BLaER1 treated with 17β-estradiol and CSF1 and Interleukin-3, amounts not matched to agents 10 nM and 100 nM (cell line): ENCODE measurements at regions not wholly inside any gene's neighbourhood (a gene's known extent, or its start where the extent isn't known, plus 50 kb on each side); places are given as distances from the start of the nearest gene placed in this dataset.
A peak's percentile ranks its signal among the peaks of the same experiment; 100 is the strongest.

Source experiments
- H3K27ac ChIP-seq, 11 experiments: shearing (Covaris generic); formaldehyde crosslinking; 2 replicates each; pipeline ENCODE4 v1.8.1; 2022
- H3K27me3 ChIP-seq, 11 experiments: shearing (Covaris generic); formaldehyde crosslinking; 2 replicates each; pipeline ENCODE4 v1.8.1; 2022
- H3K36me3 ChIP-seq, 11 experiments: shearing (Covaris generic); formaldehyde crosslinking; 2 replicates each; pipeline ENCODE4 v1.8.1; 2022
- H3K4me1 ChIP-seq, 10 experiments: shearing (Covaris generic); formaldehyde crosslinking; 2 replicates each; pipeline ENCODE4 v1.8.1; 2022
- H3K4me2 ChIP-seq, 11 experiments: shearing (Covaris generic); formaldehyde crosslinking; 2 replicates each; pipeline ENCODE4 v1.8.1; 2022
- H3K4me3 ChIP-seq, 10 experiments: shearing (Covaris generic); formaldehyde crosslinking; 2 replicates each; pipeline ENCODE4 v1.8.1; 2022
- H3K9ac ChIP-seq, 11 experiments: shearing (Covaris generic); formaldehyde crosslinking; 2 replicates each; pipeline ENCODE4 v1.8.1; 2022
- H3K9me3 ChIP-seq, 11 experiments: shearing (Covaris generic); formaldehyde crosslinking; replicated peaks in 1 of 11; 2 replicates each; pipeline ENCODE4 v1.8.1; 2022
- H4K20me1 ChIP-seq, 11 experiments: shearing (Covaris generic); formaldehyde crosslinking; 2 replicates each; pipeline ENCODE4 v1.8.1; 2022
- Cebpa-rat ChIP-seq, 11 experiments: shearing (Covaris generic); IDR thresholded peaks; 2 replicates each; pipeline ENCODE4 v1.8.1; 2022

DNA sequence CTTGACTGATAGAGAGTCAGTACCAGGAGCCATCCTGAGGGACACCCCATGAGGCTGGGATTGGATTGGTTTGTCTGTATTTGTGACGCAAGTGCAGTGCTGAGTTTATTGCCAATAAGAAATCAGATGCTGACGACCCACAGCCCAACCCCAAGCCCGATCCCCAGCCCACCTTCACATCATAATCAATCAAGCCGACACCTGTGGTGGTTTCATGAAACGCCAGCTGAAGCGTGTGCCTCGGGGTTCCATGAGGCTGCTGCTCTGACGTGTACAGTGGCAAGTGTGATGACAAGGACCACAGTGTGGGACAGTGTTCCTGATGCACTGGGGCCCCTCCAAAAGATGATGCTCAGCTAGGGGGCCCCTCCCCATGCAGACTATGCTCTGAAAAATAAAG, 62.1 kb upstream of the C14orf180 start:
- no peaks in the 10 kb centered on the region for H4K20me1 ChIP-seq
- no peak overlapping the region for H3K4me3 ChIP-seq
- H3K27me3 ChIP-seq, result peaks cover 0 to 14% (median 9%) of the 10 kb centered on the region in 11 experiments; a peak in 12 of 22 replicates

DNA sequence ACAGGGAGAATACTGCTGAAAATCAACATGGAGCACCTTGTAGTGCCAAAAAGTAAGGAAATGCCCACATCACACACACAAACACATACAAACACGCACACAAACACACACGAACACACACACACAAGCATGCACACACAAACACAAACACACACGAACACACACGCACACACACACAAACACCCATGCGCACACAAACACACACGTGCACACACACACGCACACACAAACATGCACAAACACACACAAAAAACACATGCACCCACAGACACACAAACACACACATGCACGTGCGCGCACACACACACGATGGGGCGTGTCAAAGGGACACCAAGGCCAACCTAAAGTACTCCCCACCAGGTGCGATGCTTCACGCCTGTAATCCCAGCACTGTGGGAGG, 61.7 kb upstream of the C14orf180 start:
- Histone ChIP-seq H3K9me3 (peaks cover 7 to 23% (median 15%) of the 10 kb centered on the region in 11 experiments; a peak in 18 of 22 replicates), H3K9ac (no peak overlapping the region), H3K36me3 (no peaks in the 10 kb centered on the region), H3K4me3 (no peak overlapping the region), H4K20me1 (no peaks in the 10 kb centered on the region), H3K4me1 (peaks cover 0 to 38% (median 19%) of the 10 kb centered on the region in 10 experiments; a peak in 15 of 20 replicates), H3K4me2 (no peak overlapping the region), H3K27me3 (peaks cover 0 to 10% (median 8%) of the 10 kb centered on the region in 11 experiments; a peak in 11 of 22 replicates), H3K27ac (no peak overlapping the region)
- TF ChIP-seq Cebpa-rat (IDR thresholded peaks at IDR 0.05), result no peak

More for the DNA sequence above, 62.1 kb upstream of the C14orf180 start:
- no peak for TF ChIP-seq Cebpa-rat (IDR thresholded peaks at IDR 0.05)
- no peak overlapping the region for H3K27ac ChIP-seq
- H3K4me2 ChIP-seq, result no peak overlapping the region
- H3K9ac ChIP-seq, result no peak overlapping the region
- peaks cover 0 to 38% (median 19%) of the 10 kb centered on the region in 10 experiments; a peak in 15 of 20 replicates for H3K4me1 ChIP-seq
- H3K9me3 ChIP-seq, result peaks cover 7 to 23% (median 15%) of the 10 kb centered on the region in 11 experiments; a peak in 18 of 22 replicates
- no peaks in the 10 kb centered on the region for H3K36me3 ChIP-seq

DNA sequence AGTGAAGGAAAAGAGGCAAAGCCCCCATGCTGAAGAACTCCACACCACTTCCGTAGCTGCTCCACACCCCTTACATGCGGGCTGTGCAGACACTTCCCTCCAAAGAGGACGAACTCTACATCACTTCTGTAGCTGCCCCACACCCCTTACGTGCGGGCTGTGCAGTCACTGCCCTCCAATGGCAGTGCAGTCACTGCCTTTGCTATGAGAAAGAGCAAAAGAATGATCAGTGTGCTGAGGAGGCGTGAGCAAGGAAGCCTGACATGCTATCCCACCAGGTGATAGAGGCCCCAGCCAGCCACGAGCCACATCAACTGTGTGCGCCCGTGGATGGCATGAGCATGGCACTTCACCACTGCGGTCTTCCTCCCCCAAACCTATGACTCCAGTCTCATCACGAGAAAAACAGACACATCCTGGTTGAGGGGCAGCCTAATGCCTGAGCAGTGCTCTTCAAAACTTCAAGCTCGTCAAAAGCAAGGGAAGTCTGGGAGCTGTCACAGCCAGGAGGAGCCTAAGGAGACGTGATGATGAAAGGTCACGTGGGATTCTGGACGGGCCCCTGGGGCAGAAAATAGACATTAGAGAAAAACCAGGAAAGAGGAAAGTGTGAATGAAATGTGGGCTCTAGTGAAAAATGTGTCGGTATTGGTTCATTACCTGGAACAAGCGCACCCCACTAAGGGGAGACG, 60.8 kb upstream of the C14orf180 start:
- peak overlapping the region in 1 of 11 experiments; percentile 24; a peak in 1 of 22 replicates for H3K4me2 ChIP-seq
- peaks cover 0 to 30% (median 11%) of the 10 kb centered on the region in 10 experiments; a peak in 12 of 20 replicates for H3K4me1 ChIP-seq
- H3K9me3 ChIP-seq, result peaks cover 13 to 30% (median 21%) of the 10 kb centered on the region in 11 experiments
- no peak overlapping the region for H3K9ac ChIP-seq
- H3K36me3 ChIP-seq, result no peaks in the 10 kb centered on the region
- no peaks in the 10 kb centered on the region for H4K20me1 ChIP-seq
- H3K27me3 ChIP-seq, result peaks cover 0 to under 1% (median 0%) of the 10 kb centered on the region in 11 experiments; a peak in 1 of 22 replicates
- H3K4me3 ChIP-seq, result no peak overlapping the region
- no peak overlapping the region for H3K27ac ChIP-seq
- TF ChIP-seq Cebpa-rat (IDR thresholded peaks at IDR 0.05), result no peak

DNA sequence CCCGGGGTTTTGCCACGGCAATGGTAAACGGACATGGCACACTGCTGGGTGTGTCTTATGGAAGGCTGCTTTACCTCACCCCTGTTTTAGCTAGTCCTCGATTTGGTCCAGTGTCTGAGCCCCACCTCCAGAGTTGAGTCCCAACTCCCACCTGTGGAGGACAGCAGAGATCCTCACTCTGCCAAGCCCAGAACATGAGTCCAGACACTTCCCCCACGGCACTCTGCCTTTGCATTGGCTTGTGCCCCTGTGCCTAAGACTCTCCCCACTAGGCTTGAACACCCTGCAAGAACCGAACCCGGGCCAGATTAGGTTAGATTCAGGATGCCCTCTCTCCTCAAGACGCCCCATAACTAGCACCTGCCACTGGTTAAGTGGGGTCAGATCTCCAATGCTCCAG, 59.8 kb upstream of the C14orf180 start:
- no peak for TF ChIP-seq Cebpa-rat (IDR thresholded peaks at IDR 0.05)
- Histone ChIP-seq H3K4me3 (no peak overlapping the region), H4K20me1 (no peaks in the 10 kb centered on the region), H3K27ac (no peak overlapping the region), H3K9ac (no peak overlapping the region), H3K9me3 (peaks cover 22 to 39% (median 30%) of the 10 kb centered on the region in 11 experiments), H3K4me2 (no peak overlapping the region), H3K27me3 (no peaks in the 10 kb centered on the region), H3K4me1 (peaks cover 0 to 24% (median 11%) of the 10 kb centered on the region in 10 experiments; a peak in 12 of 20 replicates), H3K36me3 (no peaks in the 10 kb centered on the region; a peak in 1 of 22 replicates)

DNA sequence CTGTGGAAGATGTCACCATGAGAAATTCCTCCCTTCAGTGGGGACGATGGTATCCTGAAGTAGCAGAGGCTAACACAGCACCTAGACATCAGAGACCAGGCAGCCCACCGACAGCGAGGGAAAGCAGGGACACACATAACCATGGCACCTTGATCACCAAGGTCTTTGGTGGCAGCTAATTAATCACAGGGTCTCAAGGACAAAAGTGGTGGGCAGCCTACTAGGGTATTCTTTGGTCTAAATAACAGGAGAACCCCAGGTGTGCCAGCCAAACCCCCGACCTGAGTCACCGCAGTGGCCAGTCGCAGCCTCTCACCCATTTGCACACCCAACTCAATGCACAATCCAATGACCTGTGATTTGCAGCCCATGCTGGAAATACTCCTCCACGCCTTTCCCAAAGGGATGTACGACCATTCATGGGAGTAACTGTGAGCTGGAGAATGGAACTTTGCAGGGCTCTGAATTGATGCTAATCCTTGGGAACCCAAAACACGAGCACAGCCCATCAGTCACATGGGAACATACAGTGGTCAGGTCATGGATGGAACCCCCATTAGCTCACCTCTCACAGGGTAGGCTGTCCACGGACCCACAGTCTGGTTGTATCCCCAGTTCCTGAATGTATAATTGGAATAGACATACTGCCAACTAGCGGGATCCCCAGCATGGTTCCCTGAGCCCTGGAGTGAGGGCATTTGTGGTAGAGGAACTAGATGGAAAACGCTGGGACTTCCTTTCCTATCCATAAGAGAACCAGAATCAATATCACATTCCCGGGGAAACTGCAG, 58.7 kb upstream of the C14orf180 start:
- Histone ChIP-seq H3K4me3 (no peak overlapping the region), H3K36me3 (no peaks in the 10 kb centered on the region; a peak in 2 of 22 replicates), H3K4me1 (peaks cover 0 to 23% (median 11%) of the 10 kb centered on the region in 10 experiments; a peak in 12 of 20 replicates), H3K9ac (no peak overlapping the region), H3K9me3 (peaks cover 33 to 50% (median 41%) of the 10 kb centered on the region in 11 experiments), H3K4me2 (no peak overlapping the region), H3K27ac (no peak overlapping the region), H3K27me3 (no peaks in the 10 kb centered on the region), H4K20me1 (no peaks in the 10 kb centered on the region)
- no peak for TF ChIP-seq Cebpa-rat (IDR thresholded peaks at IDR 0.05)

DNA sequence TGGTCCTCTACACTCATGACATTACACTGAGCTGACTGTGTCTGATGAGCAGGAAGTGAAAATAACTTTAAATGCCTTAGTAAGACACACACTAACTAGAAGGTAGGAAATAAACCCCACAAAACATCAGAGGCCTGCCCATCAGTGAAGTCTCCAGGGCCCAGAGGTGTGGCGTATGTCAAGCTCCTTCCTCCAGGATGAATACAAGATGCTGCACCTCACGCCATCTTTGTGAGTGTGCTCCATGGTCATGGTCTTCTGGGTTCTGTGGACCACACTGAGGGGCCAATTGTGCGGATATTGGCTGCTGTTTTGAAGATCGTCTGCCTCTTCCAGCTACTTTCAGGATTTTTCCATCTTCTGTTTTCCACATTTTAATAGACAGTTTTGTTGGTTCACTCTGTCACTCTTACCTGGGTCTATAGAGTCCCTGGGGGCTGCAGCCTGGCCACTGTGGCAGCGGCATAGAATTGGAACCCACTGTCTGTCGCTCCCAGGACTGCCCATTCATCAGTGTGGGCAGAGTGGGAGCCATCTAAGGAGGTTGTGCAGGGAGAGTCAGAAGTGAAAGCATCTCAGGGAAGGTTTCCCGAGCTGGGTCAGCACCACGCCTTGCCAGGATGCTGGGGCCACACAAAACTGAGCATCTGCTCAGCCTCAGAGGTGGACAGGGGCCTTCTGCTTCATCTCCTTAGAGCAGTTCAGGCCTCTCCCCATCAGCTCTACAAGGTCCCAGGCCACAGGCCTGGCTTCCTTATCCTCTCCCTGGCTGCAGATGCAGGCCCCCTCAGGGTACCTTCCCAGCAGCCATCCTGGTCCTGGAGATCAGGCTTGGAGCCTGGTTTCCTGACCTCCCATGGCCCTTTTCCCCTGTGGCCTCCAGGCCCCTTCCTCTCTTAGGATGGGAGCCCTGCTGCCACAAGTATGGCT, 57.5 kb upstream of the C14orf180 start:
- Histone ChIP-seq H3K4me1 (peaks cover 0 to 23% (median 11%) of the 10 kb centered on the region in 10 experiments; a peak in 12 of 20 replicates), H3K9me3 (peaks cover 33 to 51% (median 45%) of the 10 kb centered on the region in 11 experiments), H3K27me3 (no peaks in the 10 kb centered on the region), H3K9ac (no peak overlapping the region), H3K36me3 (no peaks in the 10 kb centered on the region; a peak in 2 of 22 replicates), H3K4me2 (peak overlapping the region in 7 of 11 experiments; percentile 1 to 40 (median 25); a peak in 12 of 22 replicates), H3K27ac (no peak overlapping the region), H3K4me3 (no peak overlapping the region), H4K20me1 (no peaks in the 10 kb centered on the region)
- no peak for TF ChIP-seq Cebpa-rat (IDR thresholded peaks at IDR 0.05)

DNA sequence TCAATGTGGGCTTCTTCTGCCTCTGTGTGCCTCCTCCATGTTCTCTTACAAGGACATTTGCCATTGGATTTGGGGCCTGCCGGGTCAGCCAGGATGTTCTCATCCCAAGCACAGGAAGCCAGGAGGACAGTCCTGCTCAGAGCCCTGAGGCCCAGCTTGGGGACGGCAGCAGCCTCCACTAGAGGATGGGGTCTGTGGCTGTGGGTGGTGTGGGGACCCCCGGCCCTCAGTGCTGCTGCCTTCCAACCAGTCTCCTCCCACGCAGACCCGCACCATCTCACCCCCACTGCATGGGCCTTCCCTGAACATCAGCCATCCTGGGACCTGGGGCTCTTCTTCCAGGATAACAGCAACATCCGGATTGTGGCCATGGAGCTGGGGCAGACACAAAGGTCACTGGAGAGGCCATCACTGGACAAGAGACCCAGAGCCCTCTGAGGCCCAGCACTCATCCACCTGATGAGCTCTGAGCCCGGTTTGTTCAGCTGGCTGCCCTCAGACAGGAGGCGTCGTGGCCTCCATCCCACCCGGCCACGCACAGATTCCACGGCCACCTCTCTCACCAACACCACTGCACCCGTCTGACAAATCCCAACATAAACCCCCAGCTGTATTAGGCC, 56.5 kb upstream of the C14orf180 start:
- H3K27ac ChIP-seq, result no peak overlapping the region

DNA sequence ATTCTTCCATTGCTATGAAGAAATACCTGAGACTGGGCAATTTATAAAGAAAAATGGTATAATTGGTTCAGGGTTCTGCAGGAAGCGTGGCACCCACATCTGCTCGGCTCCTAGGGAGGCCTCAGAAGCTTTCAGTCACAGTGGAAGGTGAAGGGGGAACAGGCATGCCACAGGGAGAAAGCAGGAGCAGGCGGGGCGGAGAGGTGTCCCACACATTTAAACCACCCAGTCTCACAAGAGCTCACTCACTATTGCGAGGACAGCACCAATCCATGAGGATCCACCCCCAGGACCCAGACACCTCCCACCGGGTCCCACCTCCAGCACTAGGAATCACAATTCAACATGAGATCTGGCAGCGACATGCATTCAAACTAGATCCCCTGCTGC, 56.0 kb upstream of the C14orf180 start:
- Histone ChIP-seq H3K27ac (no peak overlapping the region), H3K9ac (no peak overlapping the region), H3K27me3 (no peaks in the 10 kb centered on the region), H4K20me1 (no peaks in the 10 kb centered on the region), H3K36me3 (no peaks in the 10 kb centered on the region; a peak in 2 of 22 replicates), H3K4me3 (no peak overlapping the region), H3K4me1 (peaks cover 0 to 23% (median 11%) of the 10 kb centered on the region in 10 experiments; a peak in 12 of 20 replicates), H3K9me3 (peaks cover 38 to 56% (median 51%) of the 10 kb centered on the region in 11 experiments), H3K4me2 (no peak overlapping the region)
- no peak for TF ChIP-seq Cebpa-rat (IDR thresholded peaks at IDR 0.05)

More for the DNA sequence above, 56.5 kb upstream of the C14orf180 start:
- H3K9ac ChIP-seq, result no peak overlapping the region
- no peak overlapping the region for H3K4me3 ChIP-seq
- H4K20me1 ChIP-seq, result no peaks in the 10 kb centered on the region
- no peaks in the 10 kb centered on the region; a peak in 2 of 22 replicates for H3K36me3 ChIP-seq
- peaks cover 33 to 51% (median 46%) of the 10 kb centered on the region in 11 experiments for H3K9me3 ChIP-seq
- H3K27me3 ChIP-seq, result no peaks in the 10 kb centered on the region
- TF ChIP-seq Cebpa-rat (IDR thresholded peaks at IDR 0.05), result no peak
- peak overlapping the region in 5 of 11 experiments; percentile 7 to 40 (median 33); a peak in 9 of 22 replicates for H3K4me2 ChIP-seq
- H3K4me1 ChIP-seq, result peaks cover 0 to 23% (median 11%) of the 10 kb centered on the region in 10 experiments; a peak in 12 of 20 replicates
